ENCODE measurements at regions not wholly inside any gene's neighbourhood (a gene's known extent, or its start where the extent isn't known, plus 50 kb on each side); places are given as distances from the start of the nearest gene placed in this dataset.

DNA sequence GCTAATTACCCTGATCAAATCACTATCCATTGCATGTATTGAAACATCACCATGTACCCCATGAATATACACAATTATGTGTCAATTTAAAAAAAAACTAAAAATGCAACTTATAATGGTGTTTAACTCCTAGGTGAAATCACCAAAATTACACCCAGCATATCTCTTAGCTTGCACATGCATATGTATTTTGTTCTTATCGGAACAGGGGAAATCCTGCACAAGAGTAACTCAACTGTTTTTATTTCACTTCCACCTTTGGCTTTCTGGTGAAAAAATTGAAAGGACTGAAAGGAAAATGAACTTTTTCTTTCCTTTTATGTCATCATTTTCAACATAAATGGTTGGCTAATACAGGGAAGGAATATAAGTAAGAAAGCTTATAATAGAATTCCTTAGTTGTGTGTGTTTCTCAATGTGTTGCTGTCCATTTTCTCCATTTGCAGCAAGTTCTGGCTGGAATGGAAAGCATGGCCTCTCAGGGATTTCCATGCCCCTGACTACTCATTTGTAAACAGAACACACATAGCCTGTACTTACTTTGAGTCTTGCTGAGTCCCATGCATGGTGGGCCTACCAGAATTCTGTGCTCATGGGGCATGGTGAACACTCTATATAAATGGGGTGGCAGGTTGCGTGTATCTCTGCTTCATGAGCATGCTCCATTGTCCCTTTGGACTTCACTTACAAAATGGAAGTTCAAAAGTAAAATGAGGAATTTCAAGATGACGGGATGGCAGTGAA lies 462.0 kb downstream of the HS3ST3B1 start:
- DNase-seq (ENCODE audit: low read depth in 2 of 2) = no peak

DNA sequence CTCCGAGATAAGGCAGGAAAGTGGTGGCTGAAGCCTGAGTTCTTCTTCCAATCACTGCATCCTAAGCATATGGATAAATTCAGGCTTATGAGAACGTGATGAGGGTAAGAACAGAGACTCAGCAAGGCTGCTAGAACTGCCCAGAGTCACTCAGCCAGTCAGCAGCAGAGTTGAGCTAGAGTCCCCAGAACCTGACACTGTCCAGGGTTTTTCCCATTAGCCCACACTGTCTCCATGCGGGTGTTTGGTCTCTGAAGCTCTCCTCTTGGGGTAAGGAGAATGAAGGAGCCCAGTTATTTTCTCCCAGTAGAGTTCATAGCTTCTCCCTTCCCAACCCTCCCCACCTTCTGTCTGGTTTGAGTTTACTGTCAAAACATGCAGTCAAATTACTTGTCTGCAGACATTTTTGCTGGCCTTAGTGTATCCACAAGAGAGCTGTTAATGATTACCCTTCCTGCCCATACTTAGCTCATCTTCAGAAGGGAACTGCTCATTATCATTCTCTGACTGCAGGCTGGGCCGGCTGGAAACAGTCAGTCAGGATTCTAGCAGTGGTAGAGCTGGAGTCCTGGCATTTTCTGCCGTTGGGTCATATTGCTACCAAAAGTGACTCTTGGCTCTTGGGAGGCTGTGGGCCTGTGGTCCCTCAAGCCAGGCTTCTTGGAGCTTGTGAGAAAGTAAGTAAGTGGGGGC lies 460.0 kb downstream of the HS3ST3B1 start:
- no peak for DNase-seq (ENCODE audit: low read depth in 2 of 2)

DNA sequence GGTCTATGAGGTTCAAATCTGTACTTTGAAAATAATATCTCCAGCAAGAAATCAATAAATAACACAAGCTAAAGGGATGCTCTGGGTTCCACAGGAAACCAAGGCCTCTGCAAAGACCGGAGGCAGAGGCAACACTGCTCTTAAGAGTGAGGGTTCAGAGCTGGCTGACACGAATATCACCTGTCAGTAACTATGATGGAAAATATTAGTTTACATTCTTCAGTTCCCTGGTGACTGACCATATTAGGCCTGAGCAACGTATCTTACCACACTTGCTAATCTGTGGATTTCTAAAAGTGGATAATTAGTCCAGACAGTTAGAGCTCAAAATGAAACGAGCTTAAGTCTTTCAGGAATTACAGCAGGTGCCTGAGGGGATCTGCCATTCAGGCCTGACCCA lies 459.3 kb downstream of the HS3ST3B1 start:
- no peak for DNase-seq (ENCODE audit: low read depth in 2 of 2)

DNA sequence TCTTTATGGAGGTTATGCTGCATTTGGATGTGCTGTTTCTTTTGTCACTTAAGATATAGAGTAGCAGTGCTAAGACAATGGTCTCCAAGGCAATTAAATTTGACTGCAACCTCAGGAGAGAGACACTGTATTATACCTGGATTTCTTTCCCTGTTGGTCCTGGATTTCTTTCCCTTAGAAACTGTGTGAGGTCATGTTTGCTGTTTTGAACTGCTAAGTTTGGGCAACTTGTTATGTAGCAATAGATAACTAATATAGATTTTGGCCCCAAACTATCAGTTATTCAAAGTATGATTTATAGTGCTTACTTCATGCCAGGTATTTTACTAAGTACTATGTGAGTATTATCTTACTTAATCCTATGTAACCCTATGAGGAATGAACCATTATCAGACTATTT lies 458.4 kb downstream of the HS3ST3B1 start:
- no peak for DNase-seq (ENCODE audit: low read depth in 2 of 2)

DNA sequence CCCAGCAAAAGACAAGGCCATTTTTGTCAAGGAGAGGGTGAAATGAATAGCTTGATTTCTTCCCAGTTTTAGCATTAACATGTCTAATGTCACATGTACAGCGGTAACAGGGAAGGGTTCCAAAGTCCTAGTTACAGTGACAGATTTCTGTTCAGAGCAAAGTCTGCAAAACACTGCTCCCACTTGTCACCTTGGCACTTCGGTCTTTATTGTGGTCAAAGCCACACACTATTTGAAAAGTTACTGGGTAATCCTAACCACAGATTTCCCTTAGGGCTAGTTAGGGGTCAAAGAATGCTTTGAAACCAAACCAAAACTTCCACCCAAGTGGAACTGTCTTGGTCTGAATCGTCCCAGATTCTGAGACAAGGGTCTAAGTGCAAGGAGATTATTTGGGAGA lies 455.6 kb downstream of the HS3ST3B1 start:
- no peak for DNase-seq (ENCODE audit: low read depth in 2 of 2)

DNA sequence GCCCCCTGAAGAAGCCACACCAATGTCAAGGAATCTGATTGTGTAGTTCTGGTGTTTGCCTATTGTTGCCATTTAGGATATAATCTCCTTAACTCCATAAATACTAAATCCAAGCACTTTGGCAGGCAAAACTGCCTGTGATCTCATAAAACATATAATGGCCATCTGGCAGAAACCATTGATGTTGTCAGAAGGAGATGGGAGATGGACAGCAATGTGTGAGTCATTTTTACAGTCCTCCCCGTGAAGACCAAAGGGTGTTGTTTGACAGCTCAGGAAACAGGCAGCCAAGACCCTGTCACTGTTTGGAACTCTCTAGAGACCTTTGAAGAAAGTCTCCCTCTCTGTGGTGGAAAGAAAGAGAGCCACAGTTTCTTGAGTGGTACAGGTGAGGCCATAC lies 454.1 kb downstream of the HS3ST3B1 start:
- no peak for DNase-seq (ENCODE audit: low read depth in 2 of 2)

DNA sequence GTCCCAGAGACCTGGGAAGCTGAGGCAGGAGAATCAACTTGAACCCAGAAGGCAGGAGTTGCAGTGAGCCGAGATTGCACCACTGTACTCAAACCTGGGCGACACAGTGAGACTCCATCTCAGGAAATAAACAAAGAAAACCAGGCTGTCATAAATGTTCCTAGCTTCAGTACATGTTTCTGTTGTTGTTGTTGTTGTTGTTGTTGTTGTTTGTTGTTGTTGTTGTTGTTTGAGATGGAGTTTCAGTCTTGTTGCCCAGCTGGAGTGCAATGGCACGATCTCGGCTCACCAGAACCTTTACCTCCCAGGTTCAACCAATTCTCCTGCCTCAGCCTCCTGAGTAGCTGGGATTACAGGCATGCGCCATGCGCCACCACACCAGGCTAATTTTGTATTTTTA lies 452.5 kb downstream of the HS3ST3B1 start:
- DNase-seq (ENCODE audit: low read depth in 2 of 2) = no peak

DNA sequence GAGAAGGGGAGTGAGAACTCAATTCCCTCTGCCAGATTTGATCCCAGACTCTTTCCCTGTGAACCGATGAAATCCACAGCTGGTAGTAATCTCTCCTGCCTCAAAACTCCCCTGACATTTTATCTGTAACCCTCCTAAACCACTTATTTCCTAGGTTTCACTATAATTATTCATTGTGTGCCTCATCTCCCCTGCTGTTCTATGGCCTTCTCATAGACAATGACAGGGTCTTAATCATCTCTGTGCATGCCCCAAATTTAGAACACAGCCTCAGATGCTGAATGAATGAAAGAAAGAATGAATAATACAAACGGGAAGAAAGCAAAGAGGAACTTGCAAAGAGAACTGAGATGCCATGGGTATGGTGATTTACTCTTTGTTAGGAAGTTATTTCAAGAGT lies 451.1 kb downstream of the HS3ST3B1 start:
- no peak for DNase-seq (ENCODE audit: low read depth in 2 of 2)

DNA sequence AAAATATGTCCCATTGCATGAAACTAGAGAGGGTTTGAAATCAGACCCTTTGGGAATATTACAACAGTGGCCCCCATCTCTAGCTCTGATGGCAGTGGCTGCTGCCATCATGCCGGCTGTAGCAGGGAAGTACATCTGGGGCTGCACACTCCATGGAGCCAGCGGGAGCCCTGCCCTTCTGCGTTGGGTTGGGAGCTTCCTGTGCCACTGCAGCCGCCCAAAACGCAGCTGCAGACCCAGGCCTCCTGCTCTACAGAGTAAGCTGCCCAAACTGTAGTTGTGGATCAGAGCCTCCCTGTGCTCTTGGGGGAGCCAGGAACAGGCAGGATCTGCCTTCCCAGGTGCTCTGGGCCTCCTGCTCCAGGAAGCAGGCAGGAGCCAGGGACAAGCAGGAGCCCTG lies 450.0 kb downstream of the HS3ST3B1 start:
- DNase-seq (ENCODE audit: low read depth in 2 of 2) = no peak

DNA sequence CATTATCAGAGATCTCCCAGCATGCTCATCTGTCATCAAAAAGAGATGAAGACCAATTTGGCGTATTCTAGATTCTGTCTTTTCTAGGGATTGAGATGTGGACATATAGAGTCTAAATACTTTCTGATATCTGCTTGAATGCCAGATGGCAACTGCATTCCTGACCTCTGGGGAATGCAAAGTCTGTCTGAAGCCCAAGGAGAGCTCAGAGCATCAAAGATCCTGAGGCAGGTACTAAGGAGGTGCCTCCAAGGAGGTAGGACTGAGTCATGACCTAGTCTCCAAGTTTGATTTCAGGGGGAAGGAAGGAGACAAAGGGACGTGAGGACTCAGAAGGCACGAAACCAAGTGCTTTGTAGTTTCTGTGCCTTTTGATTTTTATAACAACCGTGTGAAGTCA lies 448.4 kb downstream of the HS3ST3B1 start:
- no peak for DNase-seq (ENCODE audit: low read depth in 2 of 2)

DNA sequence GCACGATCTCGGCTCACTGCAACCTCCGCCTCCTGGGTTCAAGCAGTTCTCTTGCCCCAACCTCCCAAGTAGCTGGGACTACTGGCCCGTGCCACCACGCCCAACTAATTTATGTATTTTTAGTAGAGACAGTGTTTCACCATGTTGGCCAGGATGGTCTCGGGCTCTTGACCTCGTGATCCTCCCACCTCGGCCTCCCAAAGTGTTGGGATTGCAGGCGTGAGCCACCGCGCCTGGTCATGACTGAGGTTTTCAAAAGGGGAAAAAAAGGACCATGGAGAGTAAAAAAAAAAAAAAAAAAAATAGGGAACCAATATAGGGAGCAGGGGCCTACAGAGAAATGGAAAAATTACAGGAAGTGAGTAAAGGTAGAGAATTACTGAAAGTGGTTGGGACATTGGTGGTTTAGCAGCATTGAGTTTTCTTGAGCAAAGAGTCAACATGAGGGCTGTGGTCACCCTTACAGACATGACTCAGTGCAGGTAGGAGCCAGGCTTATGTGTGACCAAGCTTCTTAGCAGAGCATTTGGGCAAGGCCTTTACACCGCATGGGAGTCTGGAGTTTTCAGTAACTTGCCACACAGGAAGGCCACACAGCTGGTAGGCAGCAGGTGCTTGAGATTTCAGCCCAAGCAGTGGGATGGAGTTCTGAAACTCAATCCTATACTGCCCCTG lies 447.3 kb downstream of the HS3ST3B1 start:
- DNase-seq (ENCODE audit: low read depth in 2 of 2) = no peak

DNA sequence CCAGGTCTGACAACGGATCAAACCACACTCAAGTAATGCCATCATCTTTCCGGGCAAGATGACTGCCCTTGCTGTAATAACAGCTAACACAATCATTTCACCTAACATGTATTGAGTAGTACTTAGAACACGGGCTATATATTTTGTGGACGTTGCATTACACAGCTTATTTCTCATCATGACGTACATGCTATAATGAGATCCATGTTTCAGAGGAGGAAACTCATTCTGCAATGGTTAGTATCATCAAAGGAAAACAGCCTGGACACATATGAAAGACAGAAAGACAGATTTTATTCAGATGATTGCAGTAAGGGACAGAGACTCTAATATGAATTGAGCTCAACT lies 446.7 kb downstream of the HS3ST3B1 start:
- DNase-seq (ENCODE audit: low read depth in 2 of 2) = no peak

DNA sequence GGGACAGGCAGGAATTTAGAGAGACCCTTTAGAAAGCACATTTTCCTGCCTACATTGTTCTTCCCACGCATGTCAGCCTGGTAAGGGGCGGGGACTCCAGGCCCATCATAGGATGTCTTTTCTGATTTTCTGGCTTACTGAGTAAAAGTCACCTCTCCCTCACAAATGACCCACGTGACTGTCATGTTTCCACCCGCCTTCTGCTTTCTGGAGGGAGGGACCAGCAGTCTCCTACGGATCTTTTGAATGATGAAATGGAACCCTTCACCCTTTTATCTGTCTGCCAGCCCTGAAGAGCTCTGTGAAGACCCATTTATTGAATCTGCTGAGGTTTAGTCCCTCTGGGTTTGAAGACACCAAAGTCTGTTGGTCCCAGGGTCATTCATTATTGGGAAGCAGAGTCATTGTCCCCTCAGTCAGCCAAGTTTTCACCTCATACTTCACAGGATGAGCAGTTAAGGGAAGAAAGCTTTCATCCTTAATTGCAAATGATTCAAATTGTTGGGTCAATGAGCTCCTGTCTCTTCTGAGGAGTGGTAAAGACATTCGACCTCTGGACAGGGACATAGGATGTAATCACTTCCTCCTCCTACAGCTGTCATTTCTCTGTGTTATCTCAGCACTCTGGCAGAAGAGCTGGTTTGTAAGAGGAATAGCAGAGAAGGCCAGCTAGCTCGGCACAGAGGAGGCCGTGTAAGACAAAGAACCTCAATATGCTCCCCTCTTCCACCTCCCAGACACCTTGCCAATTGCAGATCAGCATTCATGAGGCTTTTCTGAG lies 446.1 kb downstream of the HS3ST3B1 start:
- DNase-seq (ENCODE audit: low read depth in 2 of 2) = no peak

DNA sequence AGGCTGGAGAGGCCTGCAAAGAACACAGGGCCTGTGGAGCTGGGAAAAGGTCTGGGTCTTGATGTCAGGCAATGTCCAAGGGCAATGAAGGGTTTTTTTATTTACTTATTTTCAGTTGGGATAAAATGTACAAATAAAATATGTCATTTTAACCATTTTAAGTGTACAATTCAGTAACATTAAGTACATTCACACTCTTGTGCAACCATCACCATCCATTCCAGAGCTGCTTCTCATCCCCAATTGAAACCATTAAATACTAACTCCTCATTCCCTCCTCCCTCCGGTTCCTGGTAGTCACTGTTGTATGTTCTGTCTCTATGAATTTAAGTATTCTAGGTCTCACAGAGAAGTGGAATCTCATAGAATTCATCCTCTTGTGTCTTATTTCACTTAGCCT lies 444.7 kb downstream of the HS3ST3B1 start:
- no peak for DNase-seq (ENCODE audit: low read depth in 2 of 2)

DNA sequence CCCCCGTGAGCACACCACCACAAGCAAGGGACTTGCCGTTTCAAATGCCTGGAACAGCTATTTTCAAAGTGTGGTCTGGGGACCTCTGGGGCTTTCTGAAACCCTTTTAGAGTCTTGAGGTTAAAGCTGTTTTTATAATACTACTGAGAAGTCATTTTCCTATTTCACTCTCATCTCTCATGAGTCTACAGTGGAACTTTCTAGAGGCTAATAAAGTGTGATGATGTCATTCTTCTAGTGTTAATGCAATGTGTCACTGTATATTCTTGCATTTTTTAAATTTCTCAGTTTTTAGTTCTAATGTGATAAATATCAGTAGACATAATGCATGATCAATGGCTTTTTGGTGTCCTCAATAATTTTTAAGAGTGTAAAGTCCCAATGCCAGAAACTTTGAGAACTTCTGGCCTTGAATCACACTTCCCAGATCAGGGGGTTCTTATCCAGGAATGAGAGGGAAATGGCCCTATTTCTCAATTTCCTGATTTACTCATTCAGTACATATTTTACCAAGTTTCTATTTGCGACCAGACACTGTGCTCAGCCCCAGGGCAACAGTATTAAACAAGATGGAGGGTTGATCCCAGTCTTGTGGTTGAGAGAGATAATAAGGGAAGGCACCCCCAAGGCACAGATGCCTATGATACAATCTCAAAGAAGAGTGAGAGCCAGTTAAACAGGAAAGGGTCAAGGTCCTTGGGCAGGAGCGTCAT lies 444.0 kb downstream of the HS3ST3B1 start:
- DNase-seq (ENCODE audit: low read depth in 2 of 2) = no peak

DNA sequence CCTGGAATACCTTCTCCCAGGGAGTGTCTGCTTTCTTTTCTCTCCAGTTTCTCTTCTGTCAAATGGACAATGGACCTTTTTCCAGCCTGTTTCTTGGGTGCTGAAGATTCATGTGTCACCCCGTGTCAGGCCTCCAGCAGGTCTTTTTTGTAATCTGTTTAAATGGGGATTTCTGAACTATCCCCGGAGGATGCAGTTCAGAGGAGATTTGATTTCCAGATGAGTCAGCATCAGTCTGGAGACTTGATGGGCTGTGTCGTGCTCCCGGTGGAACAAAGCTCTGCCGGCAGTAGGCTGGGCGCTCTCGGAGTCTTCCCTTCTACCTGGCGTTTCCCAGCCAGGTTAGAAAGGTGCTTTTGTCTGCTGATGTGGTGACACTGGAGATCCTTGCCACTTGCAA lies 440.6 kb downstream of the HS3ST3B1 start:
- DNase-seq (ENCODE audit: low read depth in 2 of 2) = no peak

DNA sequence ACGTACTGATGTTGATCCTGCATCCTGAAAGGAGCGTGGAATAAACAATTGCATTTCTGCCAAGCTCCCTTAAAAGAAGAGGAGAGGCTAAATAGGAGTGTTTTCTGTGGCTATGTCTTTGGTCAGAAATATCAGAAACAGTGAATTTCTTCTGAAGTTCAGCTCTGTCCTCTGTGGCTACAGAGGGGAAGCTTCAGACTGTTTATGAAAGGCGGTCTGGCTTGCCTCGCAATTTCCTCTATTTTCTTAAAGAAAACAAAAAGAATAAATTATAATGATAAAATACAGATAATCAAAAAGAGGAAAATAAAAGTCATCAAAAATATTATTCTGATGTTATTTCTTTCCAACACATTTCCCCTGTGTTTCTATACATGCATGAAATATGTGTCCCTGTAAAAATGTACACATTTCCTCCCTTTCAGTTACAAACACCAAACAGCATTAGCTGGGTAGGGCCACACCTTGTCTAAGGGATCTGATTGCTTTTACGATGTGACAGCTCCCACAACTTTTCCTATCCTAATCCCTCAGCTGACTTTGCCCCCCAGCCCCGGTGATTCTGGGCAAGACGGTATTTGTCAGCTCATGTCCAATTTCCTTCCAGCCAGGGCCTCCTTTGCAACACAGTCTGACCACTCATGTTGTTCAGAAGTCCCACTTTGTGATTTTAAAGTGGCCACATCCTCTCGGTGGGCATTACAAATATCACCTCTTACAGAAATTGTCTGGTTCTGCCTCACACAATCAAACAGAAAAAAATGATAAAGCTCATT lies 439.0 kb downstream of the HS3ST3B1 start:
- no peak for DNase-seq (ENCODE audit: low read depth in 2 of 2)

DNA sequence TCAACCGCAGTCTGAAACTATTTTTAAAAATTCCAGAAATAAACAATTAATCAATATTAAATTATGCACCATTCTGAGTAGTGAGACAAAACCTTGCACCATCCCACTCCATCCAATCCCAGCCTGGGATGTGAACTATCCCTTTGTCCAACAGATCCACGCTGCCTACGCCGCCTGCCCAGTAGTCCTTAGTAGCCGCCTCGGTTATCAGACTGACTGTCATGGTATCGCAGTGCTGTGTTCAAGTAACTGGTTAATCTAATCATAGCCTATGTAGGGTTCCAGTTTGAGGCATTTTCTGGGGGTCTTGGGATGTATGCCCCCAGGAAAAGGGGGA lies 437.7 kb downstream of the HS3ST3B1 start:
- DNase-seq (ENCODE audit: low read depth in 2 of 2) = no peak

DNA sequence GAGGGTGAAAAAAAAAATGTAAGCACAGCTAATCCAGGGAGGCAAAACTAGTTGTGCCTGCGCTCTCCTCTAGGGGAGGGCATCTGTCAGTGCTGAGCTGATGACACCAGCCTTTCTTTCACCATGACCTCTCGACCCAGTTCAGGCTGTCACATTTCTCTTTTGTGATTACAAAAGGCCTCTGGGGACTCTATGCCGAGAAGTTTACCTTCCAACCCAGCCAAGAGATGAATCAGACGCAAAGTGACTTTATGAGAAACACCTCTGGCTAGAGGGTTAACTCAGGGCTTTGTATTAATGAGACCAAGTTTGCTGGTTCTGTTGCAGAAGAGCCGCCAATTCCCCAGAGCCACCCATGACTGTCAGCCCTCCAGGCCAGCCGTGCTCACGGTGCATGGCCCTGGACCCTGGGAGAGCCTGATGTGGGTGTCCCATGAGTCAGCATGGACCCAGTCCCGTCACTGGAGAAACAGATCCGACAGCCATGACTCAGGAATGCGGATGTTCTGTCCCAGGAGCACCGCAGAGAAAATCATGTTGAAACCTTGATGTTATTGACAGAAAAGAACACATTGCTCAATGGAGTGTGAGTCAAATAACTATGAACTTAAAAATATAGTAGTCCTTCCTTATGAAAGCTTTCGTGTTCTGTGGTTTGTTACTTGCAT lies 437.2 kb downstream of the HS3ST3B1 start:
- no peak for DNase-seq (ENCODE audit: low read depth in 2 of 2)

DNA sequence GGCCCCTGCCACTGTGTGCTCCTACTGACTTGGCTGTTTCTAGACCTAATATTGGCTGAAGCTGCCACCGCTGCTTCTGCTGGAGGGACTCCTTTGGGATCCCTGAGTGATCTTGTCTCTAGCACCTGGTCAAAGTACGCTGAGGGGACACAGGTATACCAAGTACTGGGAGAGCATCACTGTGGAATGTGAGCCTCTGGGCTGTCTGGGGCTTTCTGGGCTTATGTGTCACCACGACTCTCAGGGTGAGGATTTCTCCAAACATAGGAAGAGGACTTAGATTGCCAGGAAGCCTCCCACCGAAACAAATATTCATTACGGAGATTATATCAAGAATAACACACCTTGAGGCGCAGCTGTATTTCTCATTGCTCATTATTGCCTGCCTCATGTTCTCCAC lies 435.8 kb downstream of the HS3ST3B1 start:
- no peak for DNase-seq (ENCODE audit: low read depth in 2 of 2)

DNA sequence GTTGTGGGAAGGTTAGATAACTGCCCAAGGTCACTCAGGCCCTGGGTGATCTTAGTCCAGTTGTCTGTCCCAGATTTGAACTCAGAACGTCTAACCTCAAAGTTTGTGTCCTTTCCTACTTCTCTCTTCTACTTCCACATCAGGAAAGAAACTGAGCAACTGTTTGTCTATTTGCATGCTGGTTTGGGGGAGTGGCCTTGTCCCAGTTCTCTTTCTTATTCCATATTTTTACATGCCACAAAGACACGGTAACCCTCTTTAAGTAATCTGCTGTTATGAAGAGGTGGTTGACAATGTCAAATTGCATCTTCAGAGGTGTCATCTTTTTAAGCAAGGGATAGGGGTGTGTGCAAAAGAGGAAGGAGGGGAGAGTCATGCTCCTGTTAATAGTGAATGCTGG lies 432.5 kb downstream of the HS3ST3B1 start:
- DNase-seq (ENCODE audit: low read depth in 2 of 2) = no peak
